Endothelial cell of umbilical vein (primary cell): ENCODE measurements at regions not wholly inside any gene's neighbourhood (a gene's known extent, or its start where the extent isn't known, plus 50 kb on each side); places are given as distances from the start of the nearest gene placed in this dataset.

Experiments used
- EZH2 ChIP-seq: IDR thresholded peaks from 2 replicates; pipeline ENCODE4 v1.6.1; 2012; ENCODE audit warnings: borderline replicate concordance, low read depth, mild to moderate bottlenecking, moderate library complexity, low read length, inconsistent platforms; ENCODE audit not compliant: severe bottlenecking
- GATA2 ChIP-seq: IDR thresholded peaks from 2 replicates; pipeline ENCODE4 v1.7.0; 2011; ENCODE audit warnings: low read depth, mild to moderate bottlenecking, moderate library complexity, mixed read lengths, low read length; ENCODE audit not compliant: insufficient read length, insufficient read depth
- JUN ChIP-seq: IDR thresholded peaks from 2 replicates; pipeline ENCODE4 v1.6.1; 2011; ENCODE audit warnings: borderline replicate concordance, low read depth; ENCODE audit not compliant: insufficient read length, insufficient read depth
- POLR2A ChIP-seq: IDR thresholded peaks from 2 replicates; pipeline ENCODE4 v1.6.1; 2012; ENCODE audit warnings: low read depth, mild to moderate bottlenecking, control low read depth, low read length
- POLR2AphosphoS5 ChIP-seq: IDR thresholded peaks from 2 replicates; pipeline ENCODE4 v1.6.1; 2012; ENCODE audit warnings: low read depth, mild to moderate bottlenecking, control low read depth, low read length, moderate library complexity; ENCODE audit not compliant: insufficient read depth
- TF ChIP-seq, protein P1 (sequence below), 2 donors: IDR thresholded peaks; 1 replicate in 1 of 2; 2 replicates in 1 of 2; pipeline ENCODE4 v1.5.1; 2011; ENCODE audit warnings: low read length in 2 of 2, mild to moderate bottlenecking in 2 of 2, moderate library complexity in 2 of 2, control low read depth in 1 of 2, inconsistent platforms in 1 of 2, low read depth in 1 of 2; ENCODE audit not compliant: insufficient read depth in 1 of 2; ENCODE audit errors: extremely low read depth in 1 of 2
- TF ChIP-seq, protein P2 (sequence below): IDR thresholded peaks from 2 replicates; pipeline ENCODE4 v1.6.1; 2011; ENCODE audit not compliant: insufficient read depth, insufficient read length

DNA sequence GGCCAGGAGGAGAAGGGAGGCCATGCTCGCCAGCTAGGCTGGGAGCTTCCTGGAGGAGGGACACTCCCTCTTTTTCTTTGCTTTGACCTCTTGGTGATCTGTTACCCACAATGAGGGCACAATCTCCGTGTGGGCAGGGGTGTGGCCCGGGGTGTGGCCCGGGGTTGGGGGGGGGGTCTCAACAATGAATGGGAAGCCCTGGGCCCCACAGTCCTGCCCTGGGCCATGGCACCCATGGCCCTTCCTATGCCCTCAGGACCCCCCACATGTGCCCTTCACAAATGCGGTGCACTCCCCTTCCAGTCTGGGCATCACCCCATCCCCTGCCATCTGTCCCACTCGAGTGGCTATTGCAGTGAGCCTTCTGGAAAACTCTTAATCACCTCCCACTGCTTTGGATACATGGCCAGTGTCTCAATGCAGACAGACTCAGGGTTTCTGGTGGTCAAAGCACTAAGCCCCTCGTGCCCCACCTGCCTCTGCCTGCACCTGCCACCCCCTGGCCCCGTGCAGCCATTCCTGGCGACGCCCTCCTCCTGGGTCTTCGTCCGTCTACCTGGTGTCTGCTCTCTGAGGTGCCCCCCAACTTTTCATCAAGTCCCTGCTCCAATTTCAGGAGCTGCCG is 611.3 kb downstream of the TBC1D22A start:
- TF ChIP-seq, protein P1, sequence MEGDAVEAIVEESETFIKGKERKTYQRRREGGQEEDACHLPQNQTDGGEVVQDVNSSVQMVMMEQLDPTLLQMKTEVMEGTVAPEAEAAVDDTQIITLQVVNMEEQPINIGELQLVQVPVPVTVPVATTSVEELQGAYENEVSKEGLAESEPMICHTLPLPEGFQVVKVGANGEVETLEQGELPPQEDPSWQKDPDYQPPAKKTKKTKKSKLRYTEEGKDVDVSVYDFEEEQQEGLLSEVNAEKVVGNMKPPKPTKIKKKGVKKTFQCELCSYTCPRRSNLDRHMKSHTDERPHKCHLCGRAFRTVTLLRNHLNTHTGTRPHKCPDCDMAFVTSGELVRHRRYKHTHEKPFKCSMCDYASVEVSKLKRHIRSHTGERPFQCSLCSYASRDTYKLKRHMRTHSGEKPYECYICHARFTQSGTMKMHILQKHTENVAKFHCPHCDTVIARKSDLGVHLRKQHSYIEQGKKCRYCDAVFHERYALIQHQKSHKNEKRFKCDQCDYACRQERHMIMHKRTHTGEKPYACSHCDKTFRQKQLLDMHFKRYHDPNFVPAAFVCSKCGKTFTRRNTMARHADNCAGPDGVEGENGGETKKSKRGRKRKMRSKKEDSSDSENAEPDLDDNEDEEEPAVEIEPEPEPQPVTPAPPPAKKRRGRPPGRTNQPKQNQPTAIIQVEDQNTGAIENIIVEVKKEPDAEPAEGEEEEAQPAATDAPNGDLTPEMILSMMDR (IDR thresholded peaks at IDR 0.05; ENCODE audit: extremely low read depth in 1 of 2, insufficient read depth in 1 of 2, low read depth in 1 of 2, low read length in 2 of 2) = no peak
- TF ChIP-seq POLR2A (no peak), GATA2 (no peak), POLR2AphosphoS5 (no peak), EZH2 (no peak), JUN (no peak)
- TF ChIP-seq, protein P2, sequence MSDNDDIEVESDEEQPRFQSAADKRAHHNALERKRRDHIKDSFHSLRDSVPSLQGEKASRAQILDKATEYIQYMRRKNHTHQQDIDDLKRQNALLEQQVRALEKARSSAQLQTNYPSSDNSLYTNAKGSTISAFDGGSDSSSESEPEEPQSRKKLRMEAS = no peak
